ENCODE measurements at regions not wholly inside any gene's neighbourhood (a gene's known extent, or its start where the extent isn't known, plus 50 kb on each side); places are given as distances from the start of the nearest gene placed in this dataset.

DNA sequence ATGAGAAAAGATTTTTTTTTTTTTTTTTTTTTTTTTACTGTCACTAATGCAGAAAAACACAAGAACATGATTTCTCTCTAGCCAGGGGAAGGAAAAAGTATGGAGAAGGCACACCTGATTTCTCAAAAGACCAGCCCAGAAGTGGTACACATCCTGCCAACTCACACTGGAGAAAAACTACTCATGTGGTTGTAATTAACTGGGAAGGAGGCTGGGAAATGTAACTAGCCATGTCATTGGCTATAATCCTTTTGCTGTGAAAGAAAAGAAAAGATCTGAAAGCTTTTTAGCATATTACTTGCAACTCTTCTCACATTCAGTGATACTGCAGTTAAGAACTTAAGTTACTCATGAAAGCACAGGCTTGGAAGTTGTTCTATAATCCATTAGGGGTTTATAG lies 195.9 kb upstream of the PMFBP1 start:
- H3K9me3 ChIP-seq (ENCODE audit: control insufficient read depth, insufficient read depth, low read depth, low read length), result no peaks in the 10 kb centered on the region
- DNase-seq (ENCODE audit: low read depth in 2 of 2), result no peak

DNA sequence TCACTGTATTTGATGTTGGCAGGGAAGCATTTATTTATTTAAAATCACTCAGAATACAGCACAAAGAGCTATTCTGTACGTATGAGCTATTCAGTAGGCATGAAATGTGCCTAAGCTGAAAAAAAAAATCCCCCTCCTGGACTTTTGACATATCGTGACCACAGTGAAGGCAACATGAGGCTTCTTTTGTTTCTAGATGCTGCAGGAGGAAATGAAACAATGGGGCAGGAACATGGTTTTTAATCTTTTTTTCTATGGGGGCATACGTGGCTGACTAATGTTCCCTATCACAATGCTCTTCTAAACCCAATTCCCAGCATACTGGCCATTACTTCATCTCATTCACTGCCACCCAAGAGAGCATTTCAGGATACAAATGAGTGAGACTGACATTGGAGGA lies 191.0 kb upstream of the PMFBP1 start:
- H3K27ac ChIP-seq (ENCODE audit: insufficient read depth, low read length), result no peak overlapping the region
- peak in 1 of 2 donors; percentile 32 for DNase-seq (ENCODE audit: low read depth in 2 of 2)

More for the DNA sequence above, 195.9 kb upstream of the PMFBP1 start:
- H3K27me3 ChIP-seq (ENCODE audit: control insufficient read depth, insufficient read depth, low read length), result no peaks in the 10 kb centered on the region
- no peak overlapping the region for H3K4me2 ChIP-seq (ENCODE audit: extremely low read depth, insufficient read depth, low read length)
- H3K9ac ChIP-seq (ENCODE audit: insufficient read depth, low read length), result no peak overlapping the region
- H3K79me2 ChIP-seq (ENCODE audit: control insufficient read depth, insufficient read depth, low read length), result no peaks in the 10 kb centered on the region
- no peaks in the 10 kb centered on the region for H3K4me1 ChIP-seq (ENCODE audit: control insufficient read depth, extremely low read depth, insufficient read depth, low read length)
- TF ChIP-seq, protein P1, sequence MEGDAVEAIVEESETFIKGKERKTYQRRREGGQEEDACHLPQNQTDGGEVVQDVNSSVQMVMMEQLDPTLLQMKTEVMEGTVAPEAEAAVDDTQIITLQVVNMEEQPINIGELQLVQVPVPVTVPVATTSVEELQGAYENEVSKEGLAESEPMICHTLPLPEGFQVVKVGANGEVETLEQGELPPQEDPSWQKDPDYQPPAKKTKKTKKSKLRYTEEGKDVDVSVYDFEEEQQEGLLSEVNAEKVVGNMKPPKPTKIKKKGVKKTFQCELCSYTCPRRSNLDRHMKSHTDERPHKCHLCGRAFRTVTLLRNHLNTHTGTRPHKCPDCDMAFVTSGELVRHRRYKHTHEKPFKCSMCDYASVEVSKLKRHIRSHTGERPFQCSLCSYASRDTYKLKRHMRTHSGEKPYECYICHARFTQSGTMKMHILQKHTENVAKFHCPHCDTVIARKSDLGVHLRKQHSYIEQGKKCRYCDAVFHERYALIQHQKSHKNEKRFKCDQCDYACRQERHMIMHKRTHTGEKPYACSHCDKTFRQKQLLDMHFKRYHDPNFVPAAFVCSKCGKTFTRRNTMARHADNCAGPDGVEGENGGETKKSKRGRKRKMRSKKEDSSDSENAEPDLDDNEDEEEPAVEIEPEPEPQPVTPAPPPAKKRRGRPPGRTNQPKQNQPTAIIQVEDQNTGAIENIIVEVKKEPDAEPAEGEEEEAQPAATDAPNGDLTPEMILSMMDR (conservative IDR thresholded peaks at IDR 0.05 in 1 of 2, IDR thresholded peaks at IDR 0.05 in 1 of 2; ENCODE audit: low read depth in 1 of 2, low read length in 2 of 2), result no peak
- no peak for TF ChIP-seq EZH2 (IDR thresholded peaks at IDR 0.05; ENCODE audit: low read length, missing control alignments)
- no peak overlapping the region for H3K4me3 ChIP-seq (replicated peaks in 1 of 4; ENCODE audit: control extremely low read depth in 1 of 4, insufficient read depth in 1 of 4, low read depth in 3 of 4, low read length in 4 of 4)
- no peaks in the 10 kb centered on the region for H3K36me3 ChIP-seq (ENCODE audit: control insufficient read depth, insufficient read depth, low read length)
- no peak overlapping the region for H2AFZ ChIP-seq (ENCODE audit: low read length)
- no peak overlapping the region for H3K27ac ChIP-seq (ENCODE audit: insufficient read depth, low read length)
- H4K20me1 ChIP-seq (ENCODE audit: control insufficient read depth, extremely low read depth, insufficient read depth, low read length), result no peaks in the 10 kb centered on the region

DNA sequence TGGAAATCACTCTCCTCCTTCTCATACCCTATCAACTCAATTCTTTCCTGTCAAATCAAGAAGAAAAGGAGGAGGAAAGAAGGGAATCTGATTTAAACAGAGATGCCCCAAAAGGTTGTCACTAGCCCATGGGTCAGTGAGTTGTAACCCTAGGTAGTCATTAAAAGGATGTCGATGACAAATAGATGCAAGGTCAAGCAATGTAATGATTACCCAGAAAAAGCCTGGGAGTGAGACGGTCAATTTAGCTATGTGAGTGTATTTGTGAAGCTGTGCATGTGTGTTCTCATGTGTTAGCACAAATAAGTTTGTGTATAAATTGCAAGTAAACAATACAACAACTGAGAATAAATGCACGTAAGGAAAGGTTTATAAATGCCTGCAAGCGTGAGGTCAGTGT lies 190.5 kb upstream of the PMFBP1 start:
- no peaks in the 10 kb centered on the region for H3K79me2 ChIP-seq (ENCODE audit: control insufficient read depth, insufficient read depth, low read length)
- H3K9ac ChIP-seq (ENCODE audit: insufficient read depth, low read length), result no peak overlapping the region
- no peaks in the 10 kb centered on the region for H3K36me3 ChIP-seq (ENCODE audit: control insufficient read depth, insufficient read depth, low read length)
- TF ChIP-seq EZH2 (IDR thresholded peaks at IDR 0.05; ENCODE audit: low read length, missing control alignments), result no peak
- TF ChIP-seq, protein P1 (conservative IDR thresholded peaks at IDR 0.05 in 1 of 2, IDR thresholded peaks at IDR 0.05 in 1 of 2; ENCODE audit: low read depth in 1 of 2, low read length in 2 of 2), result no peak
- no peak overlapping the region for H3K4me2 ChIP-seq (ENCODE audit: extremely low read depth, insufficient read depth, low read length)
- H3K9me3 ChIP-seq (ENCODE audit: control insufficient read depth, insufficient read depth, low read depth, low read length), result no peaks in the 10 kb centered on the region
- no peaks in the 10 kb centered on the region for H3K4me1 ChIP-seq (ENCODE audit: control insufficient read depth, extremely low read depth, insufficient read depth, low read length)
- no peak for DNase-seq (ENCODE audit: low read depth in 2 of 2)
- H3K27ac ChIP-seq (ENCODE audit: insufficient read depth, low read length), result no peak overlapping the region
- H4K20me1 ChIP-seq (ENCODE audit: control insufficient read depth, extremely low read depth, insufficient read depth, low read length), result no peaks in the 10 kb centered on the region
- no peaks in the 10 kb centered on the region for H3K27me3 ChIP-seq (ENCODE audit: control insufficient read depth, insufficient read depth, low read length)
- H2AFZ ChIP-seq (ENCODE audit: low read length), result no peak overlapping the region
- no peak overlapping the region for H3K4me3 ChIP-seq (replicated peaks in 1 of 4; ENCODE audit: control extremely low read depth in 1 of 4, insufficient read depth in 1 of 4, low read depth in 3 of 4, low read length in 4 of 4)

More for the DNA sequence above, 191.0 kb upstream of the PMFBP1 start:
- Histone ChIP-seq H4K20me1 (ENCODE audit: control insufficient read depth, extremely low read depth, insufficient read depth, low read length) (no peaks in the 10 kb centered on the region), H3K27me3 (ENCODE audit: control insufficient read depth, insufficient read depth, low read length) (no peaks in the 10 kb centered on the region), H3K9me3 (ENCODE audit: control insufficient read depth, insufficient read depth, low read depth, low read length) (no peaks in the 10 kb centered on the region), H2AFZ (ENCODE audit: low read length) (no peak overlapping the region), H3K4me3 (replicated peaks in 1 of 4; ENCODE audit: control extremely low read depth in 1 of 4, insufficient read depth in 1 of 4, low read depth in 3 of 4, low read length in 4 of 4) (no peak overlapping the region), H3K4me1 (ENCODE audit: control insufficient read depth, extremely low read depth, insufficient read depth, low read length) (no peaks in the 10 kb centered on the region), H3K79me2 (ENCODE audit: control insufficient read depth, insufficient read depth, low read length) (no peaks in the 10 kb centered on the region), H3K9ac (ENCODE audit: insufficient read depth, low read length) (no peak overlapping the region), H3K4me2 (ENCODE audit: extremely low read depth, insufficient read depth, low read length) (no peak overlapping the region), H3K36me3 (ENCODE audit: control insufficient read depth, insufficient read depth, low read length) (no peaks in the 10 kb centered on the region)
- TF ChIP-seq EZH2 (IDR thresholded peaks at IDR 0.05; ENCODE audit: low read length, missing control alignments), result no peak
- TF ChIP-seq, protein P1 (conservative IDR thresholded peaks at IDR 0.05 in 1 of 2, IDR thresholded peaks at IDR 0.05 in 1 of 2; ENCODE audit: low read depth in 1 of 2, low read length in 2 of 2), result no peak

Data from fibroblast of lung (primary cell).